Neural progenitor cell (in vitro differentiated cells): ENCODE measurements at regions not wholly inside any gene's neighbourhood (a gene's known extent, or its start where the extent isn't known, plus 50 kb on each side); places are given as distances from the start of the nearest gene placed in this dataset.

Experiments used
- DNase-seq: peaks from one replicate; pipeline ENCODE4 v3.0.0-alpha.2; 2016; ENCODE audit warnings: low spot score
- H2AFZ ChIP-seq: fragments of 200-600 bp; sonication (generic); replicated peaks from 2 replicates; pipeline ENCODE4 v1.6.1; 2016; ENCODE audit warnings: antibody characterized with exemption
- H3F3A ChIP-seq: fragments of 200-600 bp; sonication (generic); 2 replicates; pipeline ENCODE4 v1.6.1; 2016; ENCODE audit warnings: antibody characterized with exemption, low read depth
- H3K27ac ChIP-seq: fragments of 200-600 bp; sonication (generic); 2 replicates; pipeline ENCODE4 v1.5.1; 2016; ENCODE audit warnings: mild to moderate bottlenecking
- H3K27me3 ChIP-seq: fragments of 200-600 bp; sonication (generic); 2 replicates; pipeline ENCODE4 v1.6.1; 2016; ENCODE audit warnings: mild to moderate bottlenecking, moderate library complexity
- H3K36me3 ChIP-seq: fragments of 200-600 bp; sonication (generic); 2 replicates; pipeline ENCODE4 v1.5.1; 2016
- H3K4me1 ChIP-seq: fragments of 200-600 bp; sonication (generic); 2 replicates; pipeline ENCODE4 v1.6.1; 2016; ENCODE audit warnings: mixed run types
- H3K4me2 ChIP-seq: fragments of 200-600 bp; sonication (generic); 2 replicates; pipeline ENCODE4 v1.6.1; 2016
- H3K4me3 ChIP-seq: fragments of 200-600 bp; sonication (generic); 2 replicates; pipeline ENCODE4 v1.5.1; 2016
- H3K79me2 ChIP-seq: fragments of 200-600 bp; sonication (generic); 2 replicates; pipeline ENCODE4 v1.6.1; 2016; ENCODE audit warnings: low read depth
- H3K9ac ChIP-seq: fragments of 200-600 bp; sonication (generic); 2 replicates; pipeline ENCODE4 v1.6.1; 2016
- H3K9me3 ChIP-seq: fragments of 200-600 bp; sonication (generic); 2 replicates; pipeline ENCODE4 v1.5.1; 2016; ENCODE audit warnings: low read depth
- H4K20me1 ChIP-seq: fragments of 200-600 bp; sonication (generic); 2 replicates; pipeline ENCODE4 v1.6.1; 2016; ENCODE audit warnings: low read depth
- H3K27ac Mint-ChIP-seq: 3 replicates; pipeline ENCODE4 v1.8.0; 2021; ENCODE audit warnings: mixed read lengths
- H3K27me3 Mint-ChIP-seq: 2 replicates; pipeline ENCODE4 v1.8.0; 2022; ENCODE audit warnings: low read depth, mild to moderate bottlenecking, inconsistent platforms, moderate library complexity, mixed read lengths; ENCODE audit not compliant: insufficient read depth
- H3K36me3 Mint-ChIP-seq: 3 replicates; pipeline ENCODE4 v1.8.0; 2021; ENCODE audit warnings: mixed read lengths
- H3K4me1 Mint-ChIP-seq: 3 replicates; pipeline ENCODE4 v1.8.0; 2021; ENCODE audit warnings: mixed read lengths
- H3K4me3 Mint-ChIP-seq: 3 replicates; pipeline ENCODE4 v1.8.0; 2021; ENCODE audit warnings: mild to moderate bottlenecking, moderate library complexity, mixed read lengths
- H3K9me3 Mint-ChIP-seq: 3 replicates; pipeline ENCODE4 v1.8.0; 2020; ENCODE audit warnings: mixed read lengths
- EZH2 ChIP-seq: fragments of 200-600 bp; sonication (generic); IDR thresholded peaks from 2 replicates; pipeline ENCODE4 v1.6.1; 2017; ENCODE audit warnings: antibody characterized with exemption, mild to moderate bottlenecking, moderate library complexity
- EZH2phosphoT487 ChIP-seq: fragments of 200-600 bp; sonication (generic); IDR thresholded peaks from 2 replicates; pipeline ENCODE4 v1.6.1; 2017; ENCODE audit warnings: antibody characterized with exemption
- TF ChIP-seq, protein P1 (sequence below): fragments of 200-600 bp; sonication (generic); IDR thresholded peaks from 2 replicates; pipeline ENCODE4 v1.5.1; 2017; ENCODE audit warnings: antibody characterized with exemption, mild to moderate bottlenecking

- no peaks in the 10 kb centered on the region for H3K36me3 ChIP-seq
- no peaks in the 10 kb centered on the region for H3K4me1 ChIP-seq
- peaks cover 15% of the 10 kb centered on the region for H3K9me3 Mint-ChIP-seq
- DNase-seq: no peak
- no peaks in the 10 kb centered on the region for H3K27me3 ChIP-seq
- no peaks in the 10 kb centered on the region for H3F3A ChIP-seq
- H3K9me3 ChIP-seq: no peaks in the 10 kb centered on the region
- TF ChIP-seq, protein P1, sequence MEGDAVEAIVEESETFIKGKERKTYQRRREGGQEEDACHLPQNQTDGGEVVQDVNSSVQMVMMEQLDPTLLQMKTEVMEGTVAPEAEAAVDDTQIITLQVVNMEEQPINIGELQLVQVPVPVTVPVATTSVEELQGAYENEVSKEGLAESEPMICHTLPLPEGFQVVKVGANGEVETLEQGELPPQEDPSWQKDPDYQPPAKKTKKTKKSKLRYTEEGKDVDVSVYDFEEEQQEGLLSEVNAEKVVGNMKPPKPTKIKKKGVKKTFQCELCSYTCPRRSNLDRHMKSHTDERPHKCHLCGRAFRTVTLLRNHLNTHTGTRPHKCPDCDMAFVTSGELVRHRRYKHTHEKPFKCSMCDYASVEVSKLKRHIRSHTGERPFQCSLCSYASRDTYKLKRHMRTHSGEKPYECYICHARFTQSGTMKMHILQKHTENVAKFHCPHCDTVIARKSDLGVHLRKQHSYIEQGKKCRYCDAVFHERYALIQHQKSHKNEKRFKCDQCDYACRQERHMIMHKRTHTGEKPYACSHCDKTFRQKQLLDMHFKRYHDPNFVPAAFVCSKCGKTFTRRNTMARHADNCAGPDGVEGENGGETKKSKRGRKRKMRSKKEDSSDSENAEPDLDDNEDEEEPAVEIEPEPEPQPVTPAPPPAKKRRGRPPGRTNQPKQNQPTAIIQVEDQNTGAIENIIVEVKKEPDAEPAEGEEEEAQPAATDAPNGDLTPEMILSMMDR: no peak
- TF ChIP-seq EZH2 (no peak), EZH2phosphoT487 (no peak)
- no peak overlapping the region for H3K27ac ChIP-seq
- H3K4me2 ChIP-seq: no peak overlapping the region
- no peaks in the 10 kb centered on the region for H3K79me2 ChIP-seq
- H3K4me1 Mint-ChIP-seq: peaks cover 14% of the 10 kb centered on the region
- no peak overlapping the region for H3K9ac ChIP-seq
- H3K27me3 Mint-ChIP-seq: peaks cover 4% of the 10 kb centered on the region
- no peak overlapping the region for H3K4me3 ChIP-seq
- H4K20me1 ChIP-seq: no peaks in the 10 kb centered on the region
- no peak overlapping the region for H3K4me3 Mint-ChIP-seq
- no peak overlapping the region for H2AFZ ChIP-seq
- H3K27ac Mint-ChIP-seq: no peak overlapping the region
- H3K36me3 Mint-ChIP-seq: no peaks in the 10 kb centered on the region
Measured at GRCh38 chr6:33927616-33928015, 123.8 kb upstream of the MLN start.

GRCh38 chr6:33927112-33927511 is 123.3 kb upstream of the MLN start:
- no peak overlapping the region for H3K27ac Mint-ChIP-seq
- no peak overlapping the region for H2AFZ ChIP-seq
- H3K4me1 Mint-ChIP-seq: peaks cover 19% of the 10 kb centered on the region
- no peak overlapping the region for H3K4me3 Mint-ChIP-seq
- H3K36me3 ChIP-seq: no peaks in the 10 kb centered on the region
- H3K27ac ChIP-seq: no peak overlapping the region
- H4K20me1 ChIP-seq: no peaks in the 10 kb centered on the region
- H3K36me3 Mint-ChIP-seq: no peaks in the 10 kb centered on the region
- peaks cover 15% of the 10 kb centered on the region for H3K9me3 Mint-ChIP-seq
- H3K27me3 ChIP-seq: no peaks in the 10 kb centered on the region
- H3K4me3 ChIP-seq: no peak overlapping the region
- no peaks in the 10 kb centered on the region for H3K4me1 ChIP-seq
- H3K4me2 ChIP-seq: no peak overlapping the region
- no peaks in the 10 kb centered on the region for H3F3A ChIP-seq
- H3K9ac ChIP-seq: no peak overlapping the region
- H3K27me3 Mint-ChIP-seq: peaks cover 4% of the 10 kb centered on the region
- no peaks in the 10 kb centered on the region for H3K79me2 ChIP-seq
- DNase-seq: no peak
- no peak for TF ChIP-seq EZH2phosphoT487
- TF ChIP-seq EZH2: no peak
- no peaks in the 10 kb centered on the region for H3K9me3 ChIP-seq

- Mint-ChIP-seq H3K27ac (no peak overlapping the region), H3K36me3 (no peaks in the 10 kb centered on the region), H3K27me3 (peaks cover 4% of the 10 kb centered on the region), H3K4me1 (peaks cover 23% of the 10 kb centered on the region), H3K9me3 (peaks cover 12% of the 10 kb centered on the region), H3K4me3 (no peak overlapping the region)
- no peaks in the 10 kb centered on the region for H3K79me2 ChIP-seq
- no peaks in the 10 kb centered on the region for H3F3A ChIP-seq
- H3K4me3 ChIP-seq: no peak overlapping the region
- DNase-seq: peak; percentile 66
- no peak overlapping the region for H3K9ac ChIP-seq
- H3K4me1 ChIP-seq: no peaks in the 10 kb centered on the region
- no peak overlapping the region for H3K27ac ChIP-seq
- H2AFZ ChIP-seq: no peak overlapping the region
- no peaks in the 10 kb centered on the region for H3K9me3 ChIP-seq
- TF ChIP-seq, protein P1: no peak
- TF ChIP-seq EZH2phosphoT487 (no peak), EZH2 (no peak)
- H3K27me3 ChIP-seq: no peaks in the 10 kb centered on the region
- no peaks in the 10 kb centered on the region for H4K20me1 ChIP-seq
- H3K36me3 ChIP-seq: no peaks in the 10 kb centered on the region
- H3K4me2 ChIP-seq: no peak overlapping the region
Measured at GRCh38 chr6:33926451-33926850, 122.6 kb upstream of the MLN start.

GRCh38 chr6:33925936-33926335 is 122.1 kb upstream of the MLN start:
- Histone ChIP-seq H3F3A (no peaks in the 10 kb centered on the region), H2AFZ (no peak overlapping the region), H3K27ac (no peak overlapping the region), H3K4me1 (no peaks in the 10 kb centered on the region), H4K20me1 (no peaks in the 10 kb centered on the region), H3K9me3 (no peaks in the 10 kb centered on the region), H3K9ac (no peak overlapping the region), H3K27me3 (no peaks in the 10 kb centered on the region), H3K4me2 (no peak overlapping the region), H3K79me2 (no peaks in the 10 kb centered on the region), H3K4me3 (no peak overlapping the region), H3K36me3 (no peaks in the 10 kb centered on the region)
- Mint-ChIP-seq H3K4me1 (peaks cover 27% of the 10 kb centered on the region), H3K36me3 (no peaks in the 10 kb centered on the region), H3K27ac (no peak overlapping the region), H3K4me3 (no peak overlapping the region), H3K9me3 (peaks cover 12% of the 10 kb centered on the region), H3K27me3 (peaks cover 4% of the 10 kb centered on the region)
- no peak for DNase-seq
- TF ChIP-seq, protein P1: no peak
- TF ChIP-seq EZH2phosphoT487: no peak
- TF ChIP-seq EZH2: no peak
